Right kidney (tissue), 1 donor: ENCODE measurements at regions not wholly inside any gene's neighbourhood (a gene's known extent, or its start where the extent isn't known, plus 50 kb on each side); places are given as distances from the start of the nearest gene placed in this dataset.
"Not testable (repeated sequence)": the region's sequence is repeated elsewhere in the genome, so short reads cannot be mapped to it uniquely, and the experiment has no call there.

Experiments
- DNase-seq: peaks from one replicate; pipeline ENCODE4 v3.0.0-alpha.2; 2016

DNA sequence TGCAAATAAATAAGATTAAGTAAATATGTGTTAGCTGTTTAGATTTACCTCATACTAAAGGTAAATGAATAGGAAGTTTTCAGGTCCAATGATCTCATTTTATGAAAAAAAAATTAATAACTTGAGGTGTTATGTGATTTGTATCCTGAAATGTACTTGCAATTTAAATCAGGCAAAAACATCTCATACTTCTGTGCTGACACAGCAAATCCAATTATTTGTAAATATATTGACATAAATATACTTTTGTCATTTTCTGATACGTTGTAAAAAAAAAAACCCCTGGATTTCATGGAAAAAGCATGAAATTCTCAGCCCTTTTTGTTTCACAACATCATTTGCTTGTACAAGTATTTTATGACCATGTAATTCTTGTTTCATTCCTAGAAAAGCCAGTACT is 184.1 kb upstream of the NCAM2 start:
- DNase-seq: no peak

DNA sequence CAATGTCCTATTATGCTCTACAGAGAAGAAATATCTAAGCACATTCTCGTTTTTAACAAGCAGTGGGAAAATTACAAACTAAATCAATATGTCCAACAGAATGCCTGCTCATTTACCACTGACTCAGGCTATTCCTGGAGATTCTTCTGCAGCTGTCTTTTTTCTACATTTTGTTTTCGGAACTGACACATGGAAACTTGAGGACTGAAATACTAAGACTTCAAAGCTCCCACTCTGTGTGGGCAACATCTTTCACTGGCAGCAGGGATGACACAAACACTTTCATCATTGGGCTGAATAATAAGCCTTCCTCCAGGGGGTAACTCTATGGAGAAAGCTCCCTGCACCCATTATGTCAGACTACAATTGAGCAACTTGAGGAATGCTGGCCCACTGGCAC is 175.5 kb upstream of the NCAM2 start:
- no peak for DNase-seq

DNA sequence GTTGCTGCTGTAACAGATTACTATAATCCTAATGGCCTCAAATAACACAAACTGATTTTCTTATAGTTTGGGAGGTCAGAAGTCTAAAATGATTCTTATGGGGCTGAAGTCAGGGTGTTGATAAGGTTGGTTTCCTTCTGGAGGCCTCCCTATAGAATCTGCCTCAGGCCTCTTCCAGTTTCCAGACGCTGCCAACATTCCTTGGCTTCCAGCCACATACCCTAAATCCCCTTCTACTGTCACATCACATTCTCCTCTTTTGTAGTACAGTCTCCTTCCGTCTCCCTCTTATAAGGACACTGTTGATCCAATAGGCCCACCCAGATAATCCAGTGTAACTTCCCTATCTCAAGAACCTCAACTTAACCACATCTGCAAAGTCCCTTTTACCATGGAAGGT is 145.3 kb upstream of the NCAM2 start:
- DNase-seq: no peak

DNA sequence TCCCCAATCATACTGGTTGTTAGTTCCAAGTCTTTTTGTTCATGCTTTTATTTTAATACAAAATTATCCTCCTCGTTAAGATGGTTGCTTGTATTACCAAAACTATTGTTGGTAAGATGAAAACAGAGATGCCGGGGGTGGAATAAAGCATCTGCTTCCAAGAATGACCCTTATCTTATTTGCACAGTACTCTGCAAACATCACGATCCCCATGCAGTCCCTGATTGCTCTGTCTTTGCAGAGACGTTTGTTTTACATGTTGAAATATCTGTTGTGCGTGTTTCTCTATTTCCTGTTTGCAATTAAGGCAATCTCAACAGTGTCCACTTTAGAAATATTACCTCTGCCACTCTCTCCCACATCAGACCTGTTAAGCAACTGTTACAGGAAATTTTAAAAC is 141.3 kb upstream of the NCAM2 start:
- no peak for DNase-seq

DNA sequence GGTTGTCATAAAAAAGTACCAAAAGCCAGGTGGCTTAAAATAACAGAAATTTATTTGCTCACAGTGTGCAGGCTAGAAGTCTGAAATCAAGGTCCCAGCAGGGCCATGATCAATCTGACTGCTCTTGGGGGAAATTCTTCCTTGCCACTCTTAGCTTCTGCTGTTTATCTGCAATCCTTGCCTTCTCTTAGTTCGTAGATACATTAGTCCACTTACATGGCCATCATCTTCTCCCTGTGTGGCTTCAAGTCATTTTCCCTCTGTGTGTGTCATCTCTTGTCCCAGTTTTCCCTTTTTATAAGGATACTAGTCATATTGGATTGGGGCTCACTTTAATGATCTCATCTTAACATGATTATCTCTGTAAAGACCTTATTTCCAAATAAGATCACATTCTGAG is 124.0 kb upstream of the NCAM2 start:
- DNase-seq: no peak

DNA sequence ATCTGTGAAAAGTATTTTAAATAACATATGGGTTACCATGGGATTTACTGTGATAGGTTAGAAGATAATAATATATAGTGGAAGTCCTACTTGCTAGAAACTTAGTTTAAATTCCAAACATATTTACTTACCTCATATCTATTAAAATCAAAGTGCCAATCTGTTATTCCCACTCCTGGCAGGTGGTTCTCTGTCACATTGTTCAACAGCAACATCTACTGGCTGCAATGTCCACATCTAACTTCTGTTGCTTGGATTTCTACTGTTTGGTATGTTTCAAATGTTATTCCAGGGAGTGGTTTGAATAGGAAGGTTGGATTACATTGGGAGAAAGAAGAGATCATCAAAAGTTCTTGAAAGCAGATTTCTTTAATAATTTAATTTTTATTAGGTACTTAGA is 122.5 kb upstream of the NCAM2 start:
- no peak for DNase-seq

DNA sequence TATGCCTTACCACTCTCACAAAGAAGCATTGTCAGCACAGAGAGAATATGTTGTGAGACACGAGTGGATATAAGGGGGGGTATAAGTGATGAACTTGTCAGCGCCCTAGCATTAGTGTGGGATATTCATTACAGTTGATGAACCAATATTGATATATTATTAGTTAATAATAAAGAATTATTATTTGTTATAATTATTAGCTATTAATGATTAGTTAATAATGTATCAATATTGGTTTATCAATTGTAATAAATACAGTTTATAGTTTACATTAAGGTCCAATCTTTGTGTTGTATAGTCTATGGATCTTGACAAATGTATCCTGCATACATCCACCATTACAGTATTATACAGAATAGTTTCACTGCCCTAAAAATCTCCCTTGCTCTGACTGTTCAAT is 120.2 kb upstream of the NCAM2 start:
- no peak for DNase-seq

DNA sequence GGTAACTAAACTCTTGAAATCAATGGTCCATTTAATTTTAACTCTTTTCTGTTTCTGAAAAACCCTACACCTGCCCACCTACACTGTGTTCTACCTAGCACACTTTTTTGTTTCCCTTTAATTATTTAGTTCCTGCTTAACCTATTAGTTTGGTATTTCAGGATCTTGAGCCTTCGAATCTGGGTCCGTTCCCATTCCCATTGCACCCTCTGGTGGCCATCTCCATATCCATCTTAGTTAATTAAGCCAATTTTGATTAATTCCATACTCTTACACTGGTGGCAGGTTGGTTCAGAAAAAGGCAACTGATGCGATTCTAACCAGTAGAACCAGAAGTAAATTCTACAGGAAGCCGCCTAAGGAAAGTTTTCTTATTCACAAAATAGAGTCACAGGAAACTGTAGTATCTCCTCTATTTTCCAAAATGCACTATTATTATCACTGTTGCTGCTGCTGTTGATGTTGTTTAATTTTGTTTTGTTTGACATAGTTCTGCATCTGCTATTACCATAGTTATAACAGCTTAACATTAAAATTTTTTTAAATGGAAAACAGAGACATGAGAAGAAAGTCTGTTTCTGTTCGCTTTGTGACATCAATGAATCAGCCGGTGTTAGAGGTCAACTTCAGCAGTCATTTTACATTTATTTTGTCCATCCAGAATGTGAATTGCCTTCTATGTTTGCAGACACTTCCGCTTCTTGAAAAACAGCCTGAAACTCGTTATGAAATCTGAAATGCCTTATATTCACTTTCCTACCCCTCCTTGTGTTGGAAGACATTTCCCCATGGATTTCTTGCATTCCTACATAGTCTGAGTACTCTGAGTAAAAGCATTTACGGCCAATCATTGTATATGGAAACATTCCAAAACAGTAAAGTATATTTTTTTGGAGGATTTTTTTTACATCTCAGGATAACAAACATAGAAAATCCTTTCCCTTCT is 115.5 kb upstream of the NCAM2 start:
- peak; percentile 11 for DNase-seq

DNA sequence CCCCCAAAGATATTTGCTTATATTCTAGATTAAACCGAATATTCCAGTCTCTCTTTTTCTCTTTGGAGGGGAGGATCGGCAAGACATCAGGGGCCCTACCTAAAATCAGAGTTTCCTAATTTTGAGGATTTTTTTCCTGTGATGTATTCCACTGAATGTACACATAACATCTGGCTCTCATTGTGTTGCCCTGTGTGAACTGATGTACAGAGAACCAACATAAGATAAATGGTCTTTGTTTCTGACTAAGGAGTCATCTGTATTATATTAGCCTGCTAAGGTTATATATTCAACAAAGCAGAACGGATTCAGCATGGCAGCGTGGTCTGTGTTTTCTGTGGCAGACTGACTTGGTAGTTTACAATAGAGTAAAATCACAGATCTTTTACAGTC is 114.8 kb upstream of the NCAM2 start:
- DNase-seq: peak; percentile 2

DNA sequence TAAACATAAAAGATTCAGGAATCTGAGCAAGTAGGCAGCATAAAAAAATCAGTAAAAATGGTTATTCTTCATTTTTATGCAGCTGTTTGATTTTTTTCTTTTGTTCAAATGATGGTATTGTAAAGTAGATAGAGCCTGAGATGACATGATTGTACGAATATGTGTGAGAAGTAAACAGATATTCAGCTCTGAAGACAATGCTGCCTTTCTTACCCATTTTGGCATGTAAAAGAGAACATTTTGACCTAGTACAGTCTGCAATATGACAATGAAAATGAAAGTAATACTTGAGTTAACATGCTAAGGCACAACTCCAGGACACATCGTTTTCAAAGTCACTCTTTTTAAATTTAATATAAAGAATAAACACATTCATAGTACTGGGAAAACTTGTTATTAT is 95.7 kb upstream of the NCAM2 start:
- no peak for DNase-seq

DNA sequence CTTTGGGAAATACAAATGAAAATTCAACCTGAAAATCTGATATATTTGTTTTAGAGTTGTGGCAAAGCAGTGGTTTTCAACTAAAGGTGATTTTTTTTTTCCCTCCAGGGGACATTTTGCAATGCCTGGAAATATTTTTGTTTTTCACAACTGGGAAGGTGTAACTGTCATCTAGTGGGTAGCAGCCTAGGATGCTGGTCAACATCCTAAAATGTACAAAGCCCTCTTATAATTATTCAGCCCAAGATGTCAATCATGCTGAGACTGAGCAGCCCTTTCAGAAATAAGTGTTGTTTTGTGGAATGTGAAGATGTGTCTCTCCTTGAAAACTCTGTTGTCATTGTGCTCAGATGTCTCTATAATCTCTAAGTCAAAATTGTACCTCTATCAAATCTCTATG is 95.2 kb upstream of the NCAM2 start:
- DNase-seq: no peak

DNA sequence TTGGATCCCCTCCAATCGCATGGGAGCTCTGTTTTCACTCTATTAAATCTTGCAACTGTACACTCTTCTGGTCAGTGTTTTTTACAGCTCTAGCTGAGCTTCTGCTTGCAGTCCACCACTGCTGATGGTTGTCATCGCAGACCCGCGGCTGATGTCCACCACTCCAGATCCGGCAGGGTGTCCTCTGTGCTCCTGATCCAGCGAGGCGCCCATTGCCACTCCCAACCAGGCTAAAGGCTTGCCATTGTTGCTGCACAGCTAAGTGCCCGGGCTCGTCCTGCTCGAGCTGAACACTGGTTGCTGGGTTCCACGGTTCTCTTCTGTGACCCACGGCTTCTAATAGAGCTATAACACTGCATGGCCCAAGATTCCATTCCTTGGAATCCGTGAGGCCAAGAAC is 70.7 kb upstream of the NCAM2 start:
- not testable (repeated sequence) for DNase-seq

DNA sequence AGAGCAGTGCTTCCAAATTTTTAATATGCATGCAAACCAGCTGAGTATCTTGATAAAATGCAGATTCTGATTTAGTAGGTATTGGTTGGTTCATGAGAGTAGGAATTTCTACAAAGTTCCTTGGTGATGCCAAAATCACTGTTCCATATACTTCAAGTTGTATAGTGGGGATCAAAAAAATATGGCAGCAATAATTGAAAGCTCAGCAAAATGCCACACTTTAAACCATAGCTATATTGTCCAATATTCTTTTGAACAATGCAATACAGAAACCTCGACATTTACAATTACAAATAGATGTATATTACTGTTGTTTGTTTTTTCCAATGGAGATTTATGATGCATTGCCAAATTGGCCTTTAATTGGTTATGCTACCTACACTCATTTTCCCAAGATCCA is 55.7 kb upstream of the NCAM2 start:
- DNase-seq: no peak

DNA sequence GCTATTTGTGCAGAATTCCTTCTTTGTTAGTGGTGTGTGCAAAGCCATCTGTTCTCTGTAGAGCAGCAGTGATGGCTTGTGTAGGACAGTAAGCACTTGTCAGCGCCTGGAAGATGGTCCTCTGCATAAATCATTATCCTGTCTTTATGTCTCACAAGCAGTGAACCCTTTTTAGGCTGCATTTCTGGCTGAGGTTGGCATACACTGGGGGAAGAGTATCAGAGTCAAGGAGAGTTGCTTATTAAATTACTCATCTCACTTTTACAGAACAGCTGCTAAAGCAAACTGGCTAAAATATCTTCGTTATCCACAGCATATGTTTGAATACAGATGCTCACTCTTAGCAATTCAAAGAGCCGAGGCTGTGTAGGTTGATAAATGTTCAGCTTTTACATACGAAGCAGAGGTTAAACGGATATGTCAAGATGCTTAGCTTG is 54.6 kb upstream of the NCAM2 start:
- no peak for DNase-seq

DNA sequence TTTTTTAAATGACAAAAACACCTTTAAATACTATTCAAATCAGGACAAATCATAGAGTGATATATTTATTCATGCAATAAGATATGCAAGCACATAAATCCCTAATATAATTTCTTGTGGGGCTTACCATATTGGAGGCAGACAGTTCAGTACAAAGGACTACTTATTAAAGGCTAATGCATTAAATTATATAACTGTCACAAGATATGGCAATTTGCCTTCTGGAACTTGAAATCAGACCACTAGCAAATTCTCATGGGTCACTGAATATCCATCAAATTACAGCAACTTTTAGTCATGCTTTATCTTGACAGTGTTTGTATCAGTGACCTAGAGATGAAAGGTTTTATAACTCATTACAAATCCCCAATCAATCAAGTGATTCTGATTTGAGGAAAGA is 54.1 kb upstream of the NCAM2 start:
- no peak for DNase-seq

DNA sequence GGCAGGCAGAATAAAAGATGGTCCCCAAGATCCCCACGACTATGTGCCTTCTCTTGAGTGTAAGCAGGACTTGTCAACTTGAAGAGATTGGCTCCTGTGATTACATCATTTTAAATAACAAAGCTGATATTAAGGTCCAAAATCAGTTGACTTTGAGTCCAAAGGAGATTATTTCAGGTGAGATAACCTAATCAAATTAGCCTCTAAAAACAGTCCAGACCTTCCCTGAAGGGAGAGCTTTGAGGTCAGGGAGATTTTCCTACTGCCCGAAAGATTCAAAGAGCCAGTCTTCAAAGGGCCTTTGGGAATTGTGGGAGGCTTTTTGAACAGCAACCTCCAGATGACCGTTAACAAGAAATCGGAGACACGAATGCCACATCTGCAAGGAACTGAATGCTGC is 51.5 kb upstream of the NCAM2 start:
- DNase-seq: no peak
